AG09309 (cell line): ENCODE measurements at regions not wholly inside any gene's neighbourhood (a gene's known extent, or its start where the extent isn't known, plus 50 kb on each side); places are given as distances from the start of the nearest gene placed in this dataset.

ENCODE experiments used
- DNase-seq: peaks from one replicate; pipeline ENCODE4 v3.0.0-alpha.2; 2010; ENCODE audit warnings: low read depth
- H3K4me3 ChIP-seq: 2 replicates; pipeline ENCODE4 v1.5.1; 2011; ENCODE audit warnings: mild to moderate bottlenecking, low read depth, low read length, moderate library complexity; ENCODE audit not compliant: control insufficient read depth
- TF ChIP-seq, protein P1 (sequence below): IDR thresholded peaks from 2 replicates; pipeline ENCODE4 v1.5.1; 2011; ENCODE audit warnings: mild to moderate bottlenecking, low read depth, low read length, inconsistent platforms; ENCODE audit not compliant: insufficient read depth, control insufficient read depth; ENCODE audit errors: missing control alignments

DNA sequence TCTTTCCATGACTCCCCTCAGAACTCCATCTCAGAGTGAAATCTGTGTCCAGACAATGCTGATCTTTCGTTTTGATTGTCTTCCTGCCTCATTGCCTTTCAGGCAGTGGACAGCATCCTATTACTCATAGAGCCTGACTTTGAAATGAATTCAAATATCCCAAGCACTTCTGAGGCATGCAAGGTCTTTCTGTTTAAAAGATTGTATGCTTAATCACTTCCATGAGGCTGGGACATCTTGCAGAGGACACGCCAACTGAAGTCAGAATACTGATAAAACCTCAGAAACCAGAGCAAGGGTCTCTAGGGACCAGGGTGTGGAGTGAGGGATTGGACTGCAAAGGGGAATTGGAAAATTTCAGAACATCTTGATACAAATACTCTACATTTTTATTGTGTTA, 836.5 kb upstream of the ID2 start:
- DNase-seq, result peak; percentile 62
- no peak overlapping the region for H3K4me3 ChIP-seq
- TF ChIP-seq, protein P1, sequence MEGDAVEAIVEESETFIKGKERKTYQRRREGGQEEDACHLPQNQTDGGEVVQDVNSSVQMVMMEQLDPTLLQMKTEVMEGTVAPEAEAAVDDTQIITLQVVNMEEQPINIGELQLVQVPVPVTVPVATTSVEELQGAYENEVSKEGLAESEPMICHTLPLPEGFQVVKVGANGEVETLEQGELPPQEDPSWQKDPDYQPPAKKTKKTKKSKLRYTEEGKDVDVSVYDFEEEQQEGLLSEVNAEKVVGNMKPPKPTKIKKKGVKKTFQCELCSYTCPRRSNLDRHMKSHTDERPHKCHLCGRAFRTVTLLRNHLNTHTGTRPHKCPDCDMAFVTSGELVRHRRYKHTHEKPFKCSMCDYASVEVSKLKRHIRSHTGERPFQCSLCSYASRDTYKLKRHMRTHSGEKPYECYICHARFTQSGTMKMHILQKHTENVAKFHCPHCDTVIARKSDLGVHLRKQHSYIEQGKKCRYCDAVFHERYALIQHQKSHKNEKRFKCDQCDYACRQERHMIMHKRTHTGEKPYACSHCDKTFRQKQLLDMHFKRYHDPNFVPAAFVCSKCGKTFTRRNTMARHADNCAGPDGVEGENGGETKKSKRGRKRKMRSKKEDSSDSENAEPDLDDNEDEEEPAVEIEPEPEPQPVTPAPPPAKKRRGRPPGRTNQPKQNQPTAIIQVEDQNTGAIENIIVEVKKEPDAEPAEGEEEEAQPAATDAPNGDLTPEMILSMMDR, result no peak

DNA sequence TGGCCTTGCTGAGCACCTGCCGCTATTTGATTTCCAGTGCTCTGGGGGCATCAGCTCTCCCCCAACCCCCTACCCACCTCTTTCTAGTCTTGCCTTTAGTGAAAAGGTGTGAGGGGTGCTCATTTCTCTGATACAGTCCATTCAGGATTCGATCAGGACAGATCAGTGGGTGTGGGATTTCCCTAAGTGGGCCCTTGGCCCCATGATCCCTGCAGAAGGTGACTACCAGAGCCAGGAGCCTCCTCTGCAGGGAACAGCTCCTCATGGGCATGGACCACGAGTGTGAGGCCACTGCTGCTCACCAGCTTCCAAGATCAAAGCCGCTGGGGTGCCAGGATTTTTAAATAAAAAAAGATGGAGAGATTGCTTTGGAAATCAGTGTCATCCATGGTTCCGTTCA, 835.2 kb upstream of the ID2 start:
- no peak for DNase-seq
- no peak overlapping the region for H3K4me3 ChIP-seq
- TF ChIP-seq, protein P1, result no peak

DNA sequence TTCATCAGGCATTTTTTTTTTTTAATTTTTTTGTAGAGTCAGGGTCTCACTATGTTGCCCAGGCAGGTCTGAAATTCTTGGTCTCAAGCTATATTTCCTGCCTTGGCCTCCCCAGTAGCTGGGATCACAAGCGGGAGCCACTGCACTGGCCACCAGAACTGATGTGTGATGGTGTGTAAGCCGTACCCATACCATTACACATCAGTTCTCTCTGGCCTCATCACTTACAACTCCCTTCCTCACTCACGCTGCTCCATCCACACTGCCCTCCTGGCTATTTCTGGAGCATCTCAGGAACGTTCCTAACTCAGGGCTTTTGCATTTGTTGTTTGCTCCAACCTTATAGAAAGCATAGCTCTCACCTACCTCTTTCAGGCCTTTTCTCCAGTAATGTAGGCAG, 834.5 kb upstream of the ID2 start:
- H3K4me3 ChIP-seq, result no peak overlapping the region
- TF ChIP-seq, protein P1, result no peak
- no peak for DNase-seq

DNA sequence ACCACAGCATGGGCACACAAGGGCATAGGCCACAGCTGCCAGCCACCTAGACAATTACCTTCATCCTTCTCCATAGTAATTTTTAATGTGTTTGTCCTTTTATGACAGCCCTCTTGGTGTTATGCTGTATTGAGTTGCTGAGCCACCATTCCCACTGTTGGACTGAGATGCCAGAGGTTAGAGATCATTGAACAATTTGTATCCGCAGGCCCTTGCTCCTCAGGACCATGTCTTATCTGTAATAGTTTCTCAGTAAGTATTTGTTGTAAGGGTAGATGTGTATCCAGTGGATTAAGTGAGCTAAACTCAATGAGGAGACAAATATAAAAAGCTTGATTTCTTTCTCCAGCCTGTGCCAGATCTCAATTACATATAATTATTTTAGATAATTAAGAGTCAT, 832.8 kb upstream of the ID2 start:
- TF ChIP-seq, protein P1, result no peak
- no peak for DNase-seq
- H3K4me3 ChIP-seq, result no peak overlapping the region

DNA sequence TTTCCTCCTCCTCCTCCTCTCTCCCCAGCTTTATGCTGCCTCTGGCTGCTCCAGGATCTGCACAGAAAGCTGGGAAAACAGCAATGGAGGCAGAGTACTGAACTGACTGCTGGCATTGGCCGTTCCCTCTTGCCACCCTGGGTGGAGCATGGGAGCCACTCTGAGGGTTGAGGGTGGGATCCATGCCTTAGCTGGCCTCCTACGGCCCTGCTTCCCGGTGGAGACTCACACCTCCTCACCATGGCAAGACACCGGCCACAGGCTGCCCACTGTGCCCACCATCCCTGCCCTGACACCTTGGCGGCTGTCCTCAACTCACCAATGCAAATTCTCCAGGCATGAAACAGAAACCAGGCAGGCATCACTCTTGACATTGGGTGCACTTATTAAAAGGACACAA, 832.3 kb upstream of the ID2 start:
- H3K4me3 ChIP-seq, result no peak overlapping the region
- TF ChIP-seq, protein P1, result no peak
- no peak for DNase-seq

DNA sequence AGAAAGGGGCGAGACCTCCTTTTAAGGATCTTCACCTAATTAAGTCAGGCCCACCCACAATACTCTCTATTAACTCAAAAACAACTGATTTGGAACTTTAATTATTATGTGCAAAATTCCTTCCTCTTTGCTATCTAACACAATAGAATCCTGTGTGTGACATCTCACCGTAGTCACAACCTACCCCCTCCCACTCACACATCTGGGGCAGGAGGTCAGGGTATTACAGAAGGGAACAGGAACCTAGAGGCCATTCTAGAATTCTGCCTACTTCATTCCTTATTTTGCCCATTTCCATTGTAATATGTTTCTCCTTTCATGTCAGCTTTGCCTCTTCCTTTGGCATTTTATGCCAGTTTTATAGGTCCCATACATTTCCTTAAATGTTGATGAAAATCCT, 829.3 kb upstream of the ID2 start:
- no peak overlapping the region for H3K4me3 ChIP-seq
- TF ChIP-seq, protein P1, result no peak
- DNase-seq, result no peak

DNA sequence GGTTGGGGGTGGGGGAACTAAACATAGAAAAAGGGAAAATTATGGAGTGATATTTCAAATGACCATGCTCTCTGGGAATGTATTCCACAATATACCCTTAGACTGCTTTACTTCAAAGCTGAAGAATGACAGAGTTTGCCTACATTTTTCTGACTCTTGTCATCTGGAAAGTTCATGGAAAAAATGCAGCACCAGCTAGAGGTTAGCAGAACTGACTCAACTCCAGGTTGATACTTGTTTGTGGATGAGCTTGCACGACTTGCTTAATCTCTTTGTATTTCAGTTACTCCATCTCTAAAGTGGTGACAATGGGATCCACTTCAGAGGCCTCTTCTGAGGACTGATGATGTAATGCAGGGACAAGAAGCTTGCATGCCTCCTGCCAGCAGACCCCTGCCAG, 824.0 kb upstream of the ID2 start:
- TF ChIP-seq, protein P1, result no peak
- DNase-seq, result peak; percentile 49
- H3K4me3 ChIP-seq, result no peak overlapping the region
